SK-N-SH treated with all-trans-retinoic acid at 6 μM for 48 hours (cell line): ENCODE measurements at regions not wholly inside any gene's neighbourhood (a gene's known extent, or its start where the extent isn't known, plus 50 kb on each side); places are given as distances from the start of the nearest gene placed in this dataset.

Experiments used
- ARNTL ChIP-seq: fragments of 450-650 bp; formaldehyde crosslinking; IDR thresholded peaks from 2 replicates; pipeline ENCODE4 v1.5.0; 2020; ENCODE audit warnings: low read depth, mild to moderate bottlenecking, moderate library complexity, borderline replicate concordance
- BACH2 ChIP-seq: fragments of 250-450 bp; sonication (Bioruptor Pico); IDR thresholded peaks from 2 replicates; pipeline ENCODE4 v1.9.0; 2021; ENCODE audit warnings: mild to moderate bottlenecking, borderline replicate concordance
- CREB5 ChIP-seq: fragments of 250-450 bp; sonication (Bioruptor Pico); IDR thresholded peaks from 2 replicates; pipeline ENCODE4 v1.5.1; 2020; ENCODE audit warnings: low read depth, mild to moderate bottlenecking, moderate library complexity
- CSDC2 ChIP-seq: fragments of 250-450 bp; sonication (Bioruptor Pico); IDR thresholded peaks from 2 replicates; pipeline ENCODE4 v1.5.0; 2020; ENCODE audit warnings: mild to moderate bottlenecking, moderate library complexity
- ESRRG ChIP-seq: fragments of 250-450 bp; sonication (Bioruptor Pico); IDR thresholded peaks from 2 replicates; pipeline ENCODE4 v1.6.1; 2021; ENCODE audit warnings: mild to moderate bottlenecking
- GLIS3 ChIP-seq: fragments of 250-450 bp; sonication (Bioruptor Pico); IDR thresholded peaks from 2 replicates; pipeline ENCODE4 v1.5.0; 2020; ENCODE audit warnings: mild to moderate bottlenecking, moderate library complexity
- PATZ1 ChIP-seq: fragments of 250-450 bp; sonication (Bioruptor Pico); IDR thresholded peaks from 2 replicates; pipeline ENCODE4 v1.8.0; 2020; ENCODE audit warnings: mild to moderate bottlenecking, moderate library complexity, borderline replicate concordance
- RARB ChIP-seq: fragments of 250-450 bp; sonication (Bioruptor Pico); IDR thresholded peaks from 2 replicates; pipeline ENCODE4 v1.8.0; 2021; ENCODE audit warnings: mild to moderate bottlenecking, moderate library complexity
- TCF4 ChIP-seq: fragments of 250-450 bp; sonication (Bioruptor Pico); IDR thresholded peaks from 2 replicates; pipeline ENCODE4 v1.8.0; 2021; ENCODE audit warnings: mild to moderate bottlenecking, moderate library complexity, borderline replicate concordance
- ZFP3 ChIP-seq: fragments of 250-450 bp; sonication (Bioruptor Pico); IDR thresholded peaks from 2 replicates; pipeline ENCODE4 v1.5.0; 2020; ENCODE audit warnings: mild to moderate bottlenecking, moderate library complexity
- ZFP30 ChIP-seq: fragments of 450-650 bp; formaldehyde crosslinking; IDR thresholded peaks from 2 replicates; pipeline ENCODE4 v1.5.0; 2022; ENCODE audit warnings: mild to moderate bottlenecking, moderate library complexity
- ZNF565 ChIP-seq: fragments of 450-650 bp; formaldehyde crosslinking; conservative IDR thresholded peaks from 2 replicates; pipeline ENCODE4 v1.5.0; 2020; ENCODE audit warnings: low read depth, mild to moderate bottlenecking, moderate library complexity
- ZNF70 ChIP-seq: fragments of 450-650 bp; formaldehyde crosslinking; IDR thresholded peaks from 2 replicates; pipeline ENCODE4 v1.5.0; 2020; ENCODE audit warnings: mild to moderate bottlenecking, moderate library complexity

- TF ChIP-seq RARB (no peak), BACH2 (CRISPR knock-in tag) (no peak), PATZ1 (CRISPR knock-in tag) (no peak), ARNTL (CRISPR knock-in tag) (no peak), CREB5 (no peak), ZFP3 (CRISPR knock-in tag) (no peak), TCF4 (CRISPR knock-in tag) (no peak), ZNF70 (CRISPR knock-in tag) (no peak), ZNF565 (CRISPR knock-in tag) (no peak), ZFP30 (CRISPR knock-in tag) (no peak), ESRRG (CRISPR knock-in tag) (no peak), CSDC2 (CRISPR knock-in tag) (no peak), GLIS3 (CRISPR knock-in tag) (no peak)
These were observed 569.9 kb downstream of the BCKDHB start for GRCh38 chr6:80676386-80676785.
